Caco-2 (cell line): ENCODE measurements at regions not wholly inside any gene's neighbourhood (a gene's known extent, or its start where the extent isn't known, plus 50 kb on each side); places are given as distances from the start of the nearest gene placed in this dataset.

Experiments used
- BruUV-seq: library from RNA; stranded (reverse); fragments of 400-500 nt; replicated peaks from 2 replicates; lab custom pipeline; 2021; lab: Mats Ljungman, UMichigan
- CTCF ChIA-PET: fragments of 300-600 bp; sonication (Branson Sonifier 250); formaldehyde crosslinking; loops from one replicate; lab custom pipeline; 2022; ENCODE audit warnings: antibody characterized with exemption; lab: Charles Lee
- POLR2A ChIA-PET: fragments of 300-600 bp; sonication (Branson Sonifier 250); formaldehyde crosslinking; loops from one replicate; lab custom pipeline; 2022; ENCODE audit warnings: antibody characterized with exemption; lab: Charles Lee
- DNase-seq, 2 experiments: peaks; one replicate each; pipeline versions ENCODE4 v3.0.0 to v3.0.0-alpha.2; 2020 to 2022
- H3K27me3 ChIP-seq: replicated peaks from 2 replicates; pipeline ENCODE4 v1.6.0; 2011; ENCODE audit warnings: low read length; ENCODE audit not compliant: control insufficient read depth, insufficient read depth
- H3K36me3 ChIP-seq: 2 replicates; pipeline ENCODE4 v1.5.1; 2011; ENCODE audit warnings: low read length; ENCODE audit not compliant: control insufficient read depth, insufficient read depth
- H3K4me1 ChIP-seq: fragments of 250-450 bp; sonication (Bioruptor Pico); 2 replicates; pipeline ENCODE4 v1.5.1; 2020; ENCODE audit warnings: mild to moderate bottlenecking
- H3K4me3 ChIP-seq: 2 replicates; pipeline ENCODE4 v1.5.1; 2011; ENCODE audit warnings: low read depth, mild to moderate bottlenecking, control low read depth, low read length
- H3K9me3 ChIP-seq: fragments of 250-450 bp; sonication (Bioruptor Pico); 2 replicates; pipeline ENCODE4 v1.5.1; 2020; ENCODE audit warnings: mild to moderate bottlenecking, moderate library complexity
- H3K27ac Mint-ChIP-seq: one replicate; pipeline ENCODE4 v1.8.0; 2022; ENCODE audit warnings: mixed read lengths; ENCODE audit not compliant: unreplicated experiment
- H3K27me3 Mint-ChIP-seq: one replicate; pipeline ENCODE4 v1.8.0; 2022; ENCODE audit warnings: mixed read lengths; ENCODE audit not compliant: insufficient read depth, unreplicated experiment
- H3K36me3 Mint-ChIP-seq: one replicate; pipeline ENCODE4 v1.8.0; 2022; ENCODE audit warnings: mild to moderate bottlenecking, mixed read lengths; ENCODE audit not compliant: insufficient read depth, unreplicated experiment
- H3K4me1 Mint-ChIP-seq: one replicate; pipeline ENCODE4 v1.8.0; 2022; ENCODE audit warnings: low read depth, mixed read lengths; ENCODE audit not compliant: unreplicated experiment
- H3K4me3 Mint-ChIP-seq: one replicate; pipeline ENCODE4 v1.8.0; 2022; ENCODE audit warnings: mild to moderate bottlenecking, moderate library complexity, mixed read lengths; ENCODE audit not compliant: unreplicated experiment
- H3K9me3 Mint-ChIP-seq: one replicate; pipeline ENCODE4 v1.8.0; 2022; ENCODE audit warnings: mixed read lengths; ENCODE audit not compliant: unreplicated experiment
- CTCF ChIP-seq, 2 experiments: fragments of 200-600 bp in 1 of 2; IDR thresholded peaks; 1 replicate in 1 of 2; 2 replicates in 1 of 2; pipeline versions ENCODE4 v1.5.1 to v1.8.0; 2011 to 2022; ENCODE audit warnings: antibody characterized with exemption in 1 of 2, control low read depth in 1 of 2, inconsistent platforms in 1 of 2, low read depth in 1 of 2, low read length in 1 of 2, mild to moderate bottlenecking in 1 of 2, moderate library complexity in 1 of 2; ENCODE audit not compliant: insufficient read depth in 1 of 2, severe bottlenecking in 1 of 2, unreplicated experiment in 1 of 2
- intact Hi-C: fragments of 100-400 bp; cut with micrococcal nuclease; formaldehyde crosslinking; loops from one replicate; pipeline ENCODE4 v1.10.0; 2022; ENCODE audit not compliant: unreplicated experiment

- Histone ChIP-seq H3K27me3 (no peaks in the 10 kb centered on the region), H3K9me3 (no peaks in the 10 kb centered on the region), H3K36me3 (no peaks in the 10 kb centered on the region), H3K4me3 (no peak overlapping the region), H3K4me1 (no peaks in the 10 kb centered on the region)
- H3K36me3 Mint-ChIP-seq: no peaks in the 10 kb centered on the region
- no peak overlapping the region for H3K4me3 Mint-ChIP-seq
- H3K27me3 Mint-ChIP-seq: no peaks in the 10 kb centered on the region
- no peak for DNase-seq
- H3K4me1 Mint-ChIP-seq: no peaks in the 10 kb centered on the region
- POLR2A ChIA-PET: no interaction called here
- no peak for TF ChIP-seq CTCF (IDR thresholded peaks at IDR 0.05; ENCODE audit: insufficient read depth in 1 of 2, low read depth in 1 of 2, low read length in 1 of 2, severe bottlenecking in 1 of 2, unreplicated experiment in 1 of 2)
- CTCF ChIA-PET: no interaction called here
- H3K27ac Mint-ChIP-seq: no peak overlapping the region
- no peaks in the 10 kb centered on the region for H3K9me3 Mint-ChIP-seq
- BruUV-seq: no TSS peak
- intact Hi-C loops: no loop called here
Measured at GRCh38 chr12:126538888-126539287, 1473.7 kb downstream of the AACS start.

- Mint-ChIP-seq H3K27me3 (no peaks in the 10 kb centered on the region), H3K36me3 (no peaks in the 10 kb centered on the region), H3K27ac (no peak overlapping the region), H3K4me3 (no peak overlapping the region), H3K9me3 (peaks cover 9% of the 10 kb centered on the region), H3K4me1 (no peaks in the 10 kb centered on the region)
- Histone ChIP-seq H3K36me3 (no peaks in the 10 kb centered on the region), H3K9me3 (no peaks in the 10 kb centered on the region), H3K4me3 (no peak overlapping the region), H3K27me3 (no peaks in the 10 kb centered on the region), H3K4me1 (no peaks in the 10 kb centered on the region)
- intact Hi-C loops: no loop called here
- ChIA-PET CTCF (no interaction called here), POLR2A (no interaction called here)
- no peak for TF ChIP-seq CTCF (IDR thresholded peaks at IDR 0.05; ENCODE audit: insufficient read depth in 1 of 2, low read depth in 1 of 2, low read length in 1 of 2, severe bottlenecking in 1 of 2, unreplicated experiment in 1 of 2)
- no TSS peak for BruUV-seq
- DNase-seq: no peak
Measured at GRCh38 chr12:126545411-126545810, 1480.2 kb downstream of the AACS start.

- no peak for TF ChIP-seq CTCF (IDR thresholded peaks at IDR 0.05; ENCODE audit: insufficient read depth in 1 of 2, low read depth in 1 of 2, low read length in 1 of 2, severe bottlenecking in 1 of 2, unreplicated experiment in 1 of 2)
- ChIA-PET POLR2A (no interaction called here), CTCF (no interaction called here)
- Mint-ChIP-seq H3K4me1 (no peaks in the 10 kb centered on the region), H3K27ac (no peak overlapping the region), H3K27me3 (no peaks in the 10 kb centered on the region), H3K36me3 (no peaks in the 10 kb centered on the region), H3K9me3 (peaks cover 9% of the 10 kb centered on the region), H3K4me3 (no peak overlapping the region)
- no peaks in the 10 kb centered on the region for H3K27me3 ChIP-seq
- no peak overlapping the region for H3K4me3 ChIP-seq
- no peaks in the 10 kb centered on the region for H3K4me1 ChIP-seq
- intact Hi-C loops: no loop called here
- no peak for DNase-seq
- H3K9me3 ChIP-seq: no peaks in the 10 kb centered on the region
- BruUV-seq: no TSS peak
- no peaks in the 10 kb centered on the region for H3K36me3 ChIP-seq
Measured at GRCh38 chr12:126547905-126548304, 1482.7 kb downstream of the AACS start.
